GM23248 (cell line): ENCODE measurements at regions not wholly inside any gene's neighbourhood (a gene's known extent, or its start where the extent isn't known, plus 50 kb on each side); places are given as distances from the start of the nearest gene placed in this dataset.

Experiments used
- DNase-seq: peaks from one replicate; pipeline ENCODE4 v3.0.0-alpha.2; 2015
- H2AFZ ChIP-seq: fragments of 200-600 bp; sonication (generic); 2 replicates; pipeline ENCODE4 v1.6.1; 2016; ENCODE audit warnings: antibody characterized with exemption
- H3F3A ChIP-seq: fragments of 200-600 bp; sonication (generic); 2 replicates; pipeline ENCODE4 v1.6.1; 2016; ENCODE audit warnings: mild to moderate bottlenecking, antibody characterized with exemption, mixed run types; ENCODE audit not compliant: insufficient read depth
- H3K27ac ChIP-seq: fragments of 200-600 bp; sonication (generic); 2 replicates; pipeline ENCODE4 v1.5.1; 2016; ENCODE audit warnings: mild to moderate bottlenecking
- H3K27me3 ChIP-seq: fragments of 200-600 bp; sonication (generic); replicated peaks from 2 replicates; pipeline ENCODE4 v1.6.1; 2016; ENCODE audit warnings: mild to moderate bottlenecking; ENCODE audit not compliant: insufficient read depth
- H3K36me3 ChIP-seq: fragments of 200-600 bp; sonication (generic); 2 replicates; pipeline ENCODE4 v1.6.1; 2016; ENCODE audit warnings: low read depth, mild to moderate bottlenecking
- H3K4me1 ChIP-seq: fragments of 200-600 bp; sonication (generic); 2 replicates; pipeline ENCODE4 v1.6.1; 2016; ENCODE audit warnings: mild to moderate bottlenecking; ENCODE audit not compliant: insufficient read depth
- H3K4me2 ChIP-seq: fragments of 200-600 bp; sonication (generic); one replicate; pipeline ENCODE4 v1.6.1; 2016; ENCODE audit warnings: mild to moderate bottlenecking; ENCODE audit not compliant: unreplicated experiment
- H3K4me3 ChIP-seq: fragments of 200-600 bp; sonication (generic); 2 replicates; pipeline ENCODE4 v1.5.1; 2016; ENCODE audit warnings: mild to moderate bottlenecking
- H3K79me2 ChIP-seq: fragments of 200-600 bp; sonication (generic); 2 replicates; pipeline ENCODE4 v1.6.1; 2016; ENCODE audit warnings: mild to moderate bottlenecking; ENCODE audit not compliant: insufficient read depth
- H3K9ac ChIP-seq: fragments of 200-600 bp; sonication (generic); 2 replicates; pipeline ENCODE4 v1.6.1; 2016; ENCODE audit warnings: mild to moderate bottlenecking
- H3K9me2 ChIP-seq: fragments of 200-600 bp; sonication (generic); 2 replicates; pipeline ENCODE4 v1.6.1; 2016; ENCODE audit warnings: mixed run types, mild to moderate bottlenecking, moderate library complexity; ENCODE audit not compliant: insufficient read depth
- H3K9me3 ChIP-seq: fragments of 200-600 bp; sonication (generic); one replicate; pipeline ENCODE4 v1.6.1; 2017; ENCODE audit warnings: low read depth
- H4K20me1 ChIP-seq: fragments of 200-600 bp; sonication (generic); 2 replicates; pipeline ENCODE4 v1.6.0; 2016; ENCODE audit not compliant: insufficient read depth
- EZH2 ChIP-seq: fragments of 200-600 bp; sonication (generic); IDR thresholded peaks from 2 replicates; pipeline ENCODE4 v1.6.1; 2018; ENCODE audit warnings: antibody characterized with exemption, mild to moderate bottlenecking; ENCODE audit not compliant: insufficient read depth, poor library complexity, severe bottlenecking
- EZH2phosphoT487 ChIP-seq: fragments of 200-600 bp; sonication (generic); IDR thresholded peaks from 2 replicates; pipeline ENCODE4 v1.6.1; 2018; ENCODE audit warnings: antibody characterized with exemption, moderate library complexity, mild to moderate bottlenecking, low read depth; ENCODE audit not compliant: insufficient read depth
- WGBS, 2 experiments: methylation state at CpG; one replicate each; pipeline ENCODE4 v1.1.6; 2015 to 2017; ENCODE audit warnings: low lambda C conversion rate in 2 of 2, low coverage in 1 of 2; ENCODE audit errors: missing lambda C conversion rate in 2 of 2; 5-methylcytosine and 5-hydroxymethylcytosine counted together
- in situ Hi-C: fragments of 300-500 bp; cut with MboI; formaldehyde crosslinking; loops from 2 replicates; pipeline ENCODE4 v1.15.0; 2020

- no peaks in the 10 kb centered on the region for H3K27me3 ChIP-seq
- no peaks in the 10 kb centered on the region for H3F3A ChIP-seq
- no peak overlapping the region for H3K9ac ChIP-seq
- H4K20me1 ChIP-seq = no peaks in the 10 kb centered on the region
- no peak for TF ChIP-seq EZH2phosphoT487
- no peak for TF ChIP-seq EZH2
- 15 to 16% methylated on average over 3 of the region's 3 CpGs for WGBS, 2 experiments
- no peak overlapping the region for H3K27ac ChIP-seq
- in situ Hi-C loops = no loop called here
- no peak overlapping the region for H3K4me2 ChIP-seq
- no peak for DNase-seq
- no peaks in the 10 kb centered on the region for H3K4me1 ChIP-seq
- H3K4me3 ChIP-seq = no peak overlapping the region
- no peaks in the 10 kb centered on the region for H3K79me2 ChIP-seq
- no peak overlapping the region for H2AFZ ChIP-seq
- no peaks in the 10 kb centered on the region for H3K9me2 ChIP-seq
- H3K36me3 ChIP-seq = no peaks in the 10 kb centered on the region; the same call in 1 of the 2 replicates
- no peaks in the 10 kb centered on the region for H3K9me3 ChIP-seq
Measured at GRCh38 chr1:5354681-5355080, 637.5 kb downstream of the NPHP4 start.

DNA sequence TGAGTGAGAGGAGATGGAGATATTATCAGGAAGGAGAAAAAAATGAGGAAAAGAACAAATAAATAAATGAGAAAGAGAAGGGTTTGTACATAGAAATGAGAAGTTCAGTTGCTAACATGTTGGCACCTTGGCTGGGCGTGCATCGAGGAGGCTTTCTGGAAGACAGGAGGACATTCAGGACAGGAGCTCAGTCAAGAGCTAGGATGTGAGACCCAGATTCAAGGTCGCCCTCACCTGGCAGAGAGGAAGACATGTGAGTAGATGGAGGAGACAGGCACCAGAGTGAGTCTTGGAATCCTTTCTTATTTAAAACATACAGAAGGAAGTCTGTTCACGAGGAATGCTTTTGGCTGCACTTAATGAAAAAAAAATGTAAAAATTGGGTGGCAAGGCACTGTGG is 640.9 kb downstream of the NPHP4 start:
- no peak for TF ChIP-seq EZH2
- no peaks in the 10 kb centered on the region; the same call in 1 of the 2 replicates for H3K36me3 ChIP-seq
- H3K79me2 ChIP-seq = no peaks in the 10 kb centered on the region
- no peak overlapping the region for H3K4me3 ChIP-seq
- H2AFZ ChIP-seq = no peak overlapping the region
- H3F3A ChIP-seq = no peaks in the 10 kb centered on the region
- DNase-seq = no peak
- H3K9me3 ChIP-seq = no peaks in the 10 kb centered on the region
- 20 to 22% methylated on average over 4 of the region's 4 CpGs for WGBS, 2 experiments
- H3K4me2 ChIP-seq = no peak overlapping the region
- no peak overlapping the region for H3K9ac ChIP-seq
- in situ Hi-C loops = no loop called here
- no peaks in the 10 kb centered on the region for H3K27me3 ChIP-seq
- H3K4me1 ChIP-seq = no peaks in the 10 kb centered on the region
- no peaks in the 10 kb centered on the region for H4K20me1 ChIP-seq
- no peaks in the 10 kb centered on the region for H3K9me2 ChIP-seq
- no peak overlapping the region for H3K27ac ChIP-seq

- Histone ChIP-seq H3K9me2 (no peaks in the 10 kb centered on the region), H3K27ac (no peak overlapping the region), H3K9me3 (no peaks in the 10 kb centered on the region), H4K20me1 (no peaks in the 10 kb centered on the region), H3K4me1 (no peaks in the 10 kb centered on the region), H2AFZ (no peak overlapping the region), H3F3A (no peaks in the 10 kb centered on the region), H3K36me3 (no peaks in the 10 kb centered on the region; the same call in 1 of the 2 replicates), H3K4me3 (no peak overlapping the region), H3K27me3 (no peaks in the 10 kb centered on the region), H3K4me2 (no peak overlapping the region), H3K9ac (no peak overlapping the region), H3K79me2 (no peaks in the 10 kb centered on the region)
- in situ Hi-C loops = no loop called here
- 51 to 53% methylated on average over 6 of the region's 6 CpGs for WGBS, 2 experiments
- TF ChIP-seq EZH2phosphoT487 = no peak
- no peak for TF ChIP-seq EZH2
- no peak for DNase-seq
Measured at GRCh38 chr1:5349526-5349925, 642.7 kb downstream of the NPHP4 start.

GRCh38 chr1:5348732-5349465 is 643.3 kb downstream of the NPHP4 start:
- WGBS, 2 experiments = 36 to 51% methylated on average over 14 to 15 of the region's 15 CpGs

More at GRCh38 chr1:5348732-5349465, 643.3 kb downstream of the NPHP4 start:
- no peak for TF ChIP-seq EZH2phosphoT487
- no peak for TF ChIP-seq EZH2
- Histone ChIP-seq H3K9me2 (no peaks in the 10 kb centered on the region), H3K27me3 (no peaks in the 10 kb centered on the region), H3K27ac (no peak overlapping the region), H2AFZ (no peak overlapping the region), H3K79me2 (no peaks in the 10 kb centered on the region), H3K9me3 (no peaks in the 10 kb centered on the region), H4K20me1 (no peaks in the 10 kb centered on the region), H3K4me3 (no peak overlapping the region), H3K4me1 (no peaks in the 10 kb centered on the region), H3K36me3 (no peaks in the 10 kb centered on the region), H3K9ac (no peak overlapping the region), H3F3A (no peaks in the 10 kb centered on the region), H3K4me2 (no peak overlapping the region)
- in situ Hi-C loops = no loop called here
- no peak for DNase-seq
